A172 (cell line): ENCODE measurements at regions not wholly inside any gene's neighbourhood (a gene's known extent, or its start where the extent isn't known, plus 50 kb on each side); places are given as distances from the start of the nearest gene placed in this dataset.

Experiments used
- DNase-seq: peaks from one replicate; pipeline ENCODE4 v3.0.0-alpha.2; 2015; ENCODE audit warnings: low spot score

DNA sequence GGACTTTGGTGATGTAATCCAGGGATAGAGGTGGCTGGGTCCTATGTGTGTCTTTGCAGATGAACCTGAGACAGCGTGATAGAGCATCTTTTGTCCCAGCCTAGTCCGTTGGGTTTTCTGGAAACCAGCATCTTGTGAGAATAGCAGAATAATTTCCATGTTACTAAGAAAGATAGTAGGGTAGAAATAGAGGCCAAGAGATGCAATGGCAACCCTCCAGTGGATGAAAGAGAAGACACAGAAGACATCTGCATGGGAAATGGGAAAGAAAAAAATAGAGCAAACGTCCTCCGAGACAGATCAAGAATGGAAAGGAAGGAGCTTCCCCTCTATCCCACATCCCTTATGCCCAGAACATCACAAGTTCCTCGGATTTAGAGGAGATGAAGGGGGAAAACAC lies 409.3 kb upstream of the TMEM132C start:
- DNase-seq, result no peak

DNA sequence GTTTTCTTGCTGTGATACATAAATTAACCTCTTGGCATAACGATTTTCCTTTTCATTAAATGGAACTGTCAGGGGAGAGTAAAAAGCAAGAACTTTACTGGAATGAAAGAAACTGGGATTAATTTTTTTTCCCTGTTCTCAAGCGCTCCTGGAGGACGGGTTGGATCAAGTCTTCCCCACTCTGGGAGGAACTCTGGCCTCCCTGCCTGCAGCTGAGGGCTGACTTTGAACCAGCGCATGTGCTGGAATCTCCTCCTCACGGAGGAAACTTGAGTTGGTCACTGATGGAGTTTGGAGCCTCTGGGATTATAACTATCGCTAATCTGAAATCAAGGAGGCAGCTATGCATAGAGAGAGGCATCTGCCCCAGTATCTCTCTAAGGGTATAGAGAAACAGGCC lies 406.4 kb upstream of the TMEM132C start:
- DNase-seq, result no peak

GRCh38 chr12:127861406-127861805 lies 405.6 kb upstream of the TMEM132C start:
- no peak for DNase-seq

GRCh38 chr12:127873306-127873705 lies 393.7 kb upstream of the TMEM132C start:
- DNase-seq, result no peak

- peak; percentile 2 for DNase-seq
Measured at GRCh38 chr12:127881371-127882140, 385.4 kb upstream of the TMEM132C start.

- DNase-seq, result no peak
Measured at GRCh38 chr12:127883013-127883412, 384.0 kb upstream of the TMEM132C start.

DNA sequence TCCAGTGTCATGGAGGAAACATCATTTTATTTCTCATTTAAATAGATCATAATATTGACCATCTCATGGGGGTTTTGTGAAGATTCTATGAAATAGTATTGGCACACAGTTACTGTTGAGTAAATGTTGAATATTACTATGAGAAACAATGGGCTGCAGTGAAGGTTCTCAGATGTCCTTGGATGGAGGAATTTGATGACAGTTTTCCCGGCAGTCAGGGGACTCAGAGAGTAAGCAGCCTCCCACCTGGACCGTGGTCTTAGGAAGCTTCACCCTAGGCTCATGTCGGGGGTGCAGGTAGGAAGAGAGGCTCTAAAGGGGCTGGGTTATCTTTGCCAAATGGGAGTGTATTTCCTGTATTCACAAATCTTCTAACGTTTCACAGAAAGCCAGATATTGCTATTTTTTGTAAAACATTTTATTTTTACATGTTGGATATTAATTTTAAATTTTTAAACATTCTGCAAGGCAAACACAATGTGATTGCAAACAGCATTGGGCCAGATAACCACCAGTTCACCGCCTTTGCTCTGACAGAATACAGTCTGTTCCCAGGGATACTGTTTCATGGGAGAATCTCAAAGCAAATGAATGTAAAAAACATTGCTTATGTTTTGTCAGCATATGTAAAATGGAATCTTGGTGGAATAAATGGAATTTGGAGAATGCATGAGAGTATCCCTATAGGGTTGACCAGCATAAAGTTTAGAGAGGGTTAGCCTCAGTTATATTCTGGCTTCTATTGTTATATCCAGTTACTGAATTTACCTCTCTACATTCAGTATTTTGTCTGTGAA lies 380.8 kb upstream of the TMEM132C start:
- DNase-seq, result no peak

GRCh38 chr12:127886827-127887226 lies 380.1 kb upstream of the TMEM132C start:
- DNase-seq, result no peak

- no peak for DNase-seq
Measured at GRCh38 chr12:127888943-127889719, 377.8 kb upstream of the TMEM132C start.

GRCh38 chr12:127893895-127894609 lies 372.9 kb upstream of the TMEM132C start:
- DNase-seq, result peak; percentile 8

DNA sequence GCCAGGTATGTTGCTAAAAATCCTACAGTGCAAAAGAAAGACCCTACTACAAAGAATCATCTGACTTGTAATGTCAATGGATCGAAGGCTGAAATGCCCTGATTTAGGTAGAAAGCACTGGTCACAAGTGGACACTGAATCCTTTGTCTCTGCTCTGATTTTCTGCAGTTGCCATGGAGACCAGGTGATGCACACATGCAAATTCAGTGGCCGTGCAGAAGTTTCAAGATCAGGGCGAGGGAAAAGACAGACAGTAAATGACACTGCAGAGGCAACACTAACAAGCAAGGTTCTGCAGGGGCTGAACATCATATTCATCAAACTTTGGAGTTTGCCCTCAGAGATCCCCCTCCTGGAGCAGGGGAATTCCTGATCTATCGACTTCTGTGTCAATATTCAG lies 370.3 kb upstream of the TMEM132C start:
- DNase-seq, result no peak

GRCh38 chr12:127898616-127899015 lies 368.4 kb upstream of the TMEM132C start:
- DNase-seq, result no peak

- no peak for DNase-seq
Measured at GRCh38 chr12:127899971-127900370, 367.0 kb upstream of the TMEM132C start.

GRCh38 chr12:127900386-127900785 lies 366.6 kb upstream of the TMEM132C start:
- DNase-seq, result no peak

GRCh38 chr12:127903146-127903545 lies 363.8 kb upstream of the TMEM132C start:
- peak; percentile 60 for DNase-seq

- no peak for DNase-seq
Measured at GRCh38 chr12:127909041-127909440, 357.9 kb upstream of the TMEM132C start.

DNA sequence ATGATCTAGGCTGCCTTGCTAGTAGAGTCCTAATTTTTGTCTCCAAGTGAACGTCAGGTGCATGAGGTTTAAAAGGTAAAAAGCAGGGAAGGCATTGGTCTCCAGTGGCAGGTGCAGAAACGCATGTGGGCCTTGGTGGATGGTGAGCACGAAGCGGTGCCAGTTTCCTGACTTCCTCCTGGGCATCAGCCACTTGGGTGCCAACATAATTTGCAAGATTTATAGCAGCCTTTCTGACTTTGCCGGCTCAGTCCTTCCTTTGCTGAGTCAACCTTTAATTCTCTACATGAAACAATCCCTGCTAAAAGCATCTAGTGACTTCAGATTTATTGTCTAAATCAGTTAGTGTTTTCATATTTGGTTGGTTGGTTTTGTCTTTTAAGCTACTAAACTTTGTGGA lies 355.7 kb upstream of the TMEM132C start:
- DNase-seq, result peak; percentile 43

DNA sequence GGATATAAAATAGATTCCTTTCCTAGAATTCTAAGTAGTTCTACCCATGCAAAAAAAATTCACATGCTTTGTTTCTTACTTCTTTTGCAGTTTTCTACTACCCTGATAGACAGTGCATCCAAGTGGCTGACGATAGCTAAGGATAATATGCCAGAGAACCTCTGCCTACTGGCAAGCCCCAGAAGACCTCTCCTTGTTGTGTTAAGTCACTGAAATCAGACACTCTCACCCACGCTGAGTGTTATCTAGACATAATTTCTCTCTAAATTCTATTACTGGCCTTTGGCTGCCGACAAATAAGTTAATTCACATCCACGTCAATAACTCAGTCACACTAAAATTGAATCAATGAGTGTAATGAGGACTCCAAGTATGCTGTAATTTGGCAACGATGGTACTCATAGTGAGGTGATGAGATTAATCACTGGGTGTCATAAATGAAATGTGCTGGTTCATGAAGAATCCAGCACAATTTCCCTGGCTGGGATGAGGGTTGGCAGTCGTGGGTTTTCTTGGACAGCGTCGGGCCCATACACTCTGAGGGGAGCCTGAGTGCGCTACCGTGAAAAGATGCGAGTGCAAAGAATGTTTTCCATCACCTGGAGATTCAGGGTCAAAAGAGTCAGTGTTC lies 354.8 kb upstream of the TMEM132C start:
- no peak for DNase-seq

DNA sequence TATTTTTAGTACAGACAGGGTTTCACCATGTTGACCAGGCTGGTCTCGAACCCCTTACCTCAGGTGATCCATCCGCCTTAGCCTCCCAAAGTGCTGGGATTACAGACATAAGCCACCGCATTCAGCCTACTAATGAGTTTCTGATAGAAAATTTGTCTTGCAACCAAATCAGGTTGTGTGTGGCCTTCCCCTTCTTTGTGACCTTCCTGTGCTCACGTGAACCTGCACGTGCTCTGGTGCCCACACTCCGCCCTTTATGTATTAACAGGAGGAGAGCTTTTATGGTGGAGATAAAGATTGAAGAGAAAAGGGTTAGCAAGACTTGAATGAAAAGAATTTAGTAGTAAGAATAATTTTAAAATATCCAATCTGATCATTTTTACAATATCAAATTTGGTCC lies 343.5 kb upstream of the TMEM132C start:
- DNase-seq, result no peak

- peak; percentile 30 for DNase-seq
Measured at GRCh38 chr12:127925971-127926370, 341.0 kb upstream of the TMEM132C start.

DNA sequence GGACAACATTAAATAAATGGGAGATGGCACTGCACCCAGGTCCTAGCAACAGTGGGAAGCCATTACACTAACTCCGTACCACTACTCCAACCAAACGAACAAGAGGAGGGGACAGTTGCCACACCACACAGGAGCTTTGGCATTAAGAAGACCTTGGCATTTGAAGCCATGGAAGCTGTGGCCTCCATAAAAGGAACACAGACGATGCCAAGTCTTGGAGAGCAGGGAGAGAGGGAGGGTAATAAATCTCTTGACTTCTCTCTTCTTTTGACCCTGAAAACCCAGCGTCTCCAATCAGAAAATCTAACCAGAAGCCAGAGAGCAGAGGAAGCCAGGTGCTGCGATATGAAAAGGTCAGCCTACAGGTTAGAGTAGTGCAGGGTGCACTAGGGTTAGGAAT lies 338.8 kb upstream of the TMEM132C start:
- DNase-seq, result no peak
